CD14-positive monocyte (primary cell): ENCODE measurements at regions not wholly inside any gene's neighbourhood (a gene's known extent, or its start where the extent isn't known, plus 50 kb on each side); places are given as distances from the start of the nearest gene placed in this dataset.

Experiments
- DNase-seq, 3 donors: peaks; one replicate each; pipeline ENCODE4 v3.0.0-alpha.2; 2011 to 2022
- H2AFZ ChIP-seq: 2 replicates; pipeline ENCODE4 v1.6.0; 2012; ENCODE audit warnings: mild to moderate bottlenecking, low read depth, low read length, inconsistent platforms; ENCODE audit not compliant: insufficient read depth, poor library complexity, severe bottlenecking
- H3K27ac ChIP-seq, 2 donors: 1 replicate in 1 of 2; 2 replicates in 1 of 2; pipeline ENCODE4 v1.5.1; 2012 to 2013; ENCODE audit warnings: low read length in 2 of 2, control low read depth in 1 of 2, inconsistent platforms in 1 of 2, low read depth in 1 of 2, mild to moderate bottlenecking in 1 of 2
- H3K27me3 ChIP-seq, 2 donors: one replicate each; pipeline versions ENCODE4 v1.6.0 to v1.6.1; 2011 to 2013; ENCODE audit warnings: low read length in 2 of 2; ENCODE audit not compliant: control insufficient read depth in 2 of 2, insufficient read depth in 2 of 2
- H3K36me3 ChIP-seq, 2 donors: replicated peaks in 1 of 2; 1 replicate in 1 of 2; 2 replicates in 1 of 2; pipeline versions ENCODE4 v1.5.1 to v1.6.1; 2012 to 2013; ENCODE audit warnings: low read length in 2 of 2, control low read depth in 1 of 2, inconsistent platforms in 1 of 2, mild to moderate bottlenecking in 1 of 2; ENCODE audit not compliant: insufficient read depth in 2 of 2, control insufficient read depth in 1 of 2
- H3K4me1 ChIP-seq, 2 donors: 1 replicate in 1 of 2; 2 replicates in 1 of 2; pipeline versions ENCODE4 v1.5.1 to v1.6.1; 2012 to 2013; ENCODE audit warnings: low read length in 2 of 2, control low read depth in 1 of 2, inconsistent platforms in 1 of 2, mild to moderate bottlenecking in 1 of 2, moderate library complexity in 1 of 2; ENCODE audit not compliant: insufficient read depth in 2 of 2, control insufficient read depth in 1 of 2
- H3K4me2 ChIP-seq: replicated peaks from 2 replicates; pipeline ENCODE3; 2012; ENCODE audit warnings: low read length, moderate library complexity, mild to moderate bottlenecking; ENCODE audit not compliant: poor library complexity, severe bottlenecking; ENCODE audit errors: extremely low read depth
- H3K4me3 ChIP-seq, 3 experiments: fragments of 200-600 bp in 1 of 3; sonication (generic) in 1 of 3; replicated peaks in 1 of 3; 1 replicate in 2 of 3; 2 replicates in 1 of 3; pipeline ENCODE4 v1.5.1; 2011 to 2013; ENCODE audit warnings: low read length in 3 of 3, mild to moderate bottlenecking in 3 of 3, control low read depth in 2 of 3, low read depth in 2 of 3, inconsistent platforms in 1 of 3, moderate library complexity in 1 of 3
- H3K79me2 ChIP-seq: 2 replicates; pipeline ENCODE4 v1.6.0; 2012; ENCODE audit warnings: mild to moderate bottlenecking, control low read depth, inconsistent platforms, low read length, moderate library complexity; ENCODE audit not compliant: insufficient read depth
- H3K9ac ChIP-seq: 2 replicates; pipeline ENCODE4 v1.6.0; 2017; ENCODE audit warnings: low read length, mild to moderate bottlenecking; ENCODE audit not compliant: insufficient read depth, poor library complexity, severe bottlenecking
- H3K9me3 ChIP-seq, 2 donors: replicated peaks in 1 of 2; 1 replicate in 1 of 2; 2 replicates in 1 of 2; pipeline versions ENCODE4 v1.5.1 to v1.6.1; 2012 to 2013; ENCODE audit warnings: low read length in 2 of 2, control low read depth in 1 of 2; ENCODE audit not compliant: control insufficient read depth in 1 of 2, insufficient read depth in 1 of 2
- H4K20me1 ChIP-seq: 2 replicates; pipeline ENCODE4 v1.6.0; 2012; ENCODE audit warnings: mild to moderate bottlenecking, low read length, control low read depth, moderate library complexity; ENCODE audit not compliant: insufficient read depth
- H3K27ac Mint-ChIP-seq, 7 donors: one replicate each; pipeline ENCODE4 v1.8.0; 2020; ENCODE audit warnings: mild to moderate bottlenecking in 7 of 7, mixed read lengths in 7 of 7, moderate library complexity in 6 of 7, inconsistent platforms in 2 of 7
- H3K27me3 Mint-ChIP-seq, 3 donors: one replicate each; pipeline ENCODE4 v1.8.0; 2021 to 2022; ENCODE audit warnings: low read depth in 3 of 3, mild to moderate bottlenecking in 3 of 3, mixed read lengths in 3 of 3, moderate library complexity in 3 of 3, inconsistent platforms in 1 of 3
- H3K36me3 Mint-ChIP-seq, 2 donors: one replicate each; pipeline ENCODE4 v1.8.0; 2020; ENCODE audit warnings: mixed read lengths in 2 of 2, inconsistent platforms in 1 of 2, mild to moderate bottlenecking in 1 of 2
- H3K4me1 Mint-ChIP-seq: one replicate; pipeline ENCODE4 v1.8.0; 2020; ENCODE audit warnings: mild to moderate bottlenecking, mixed read lengths
- H3K4me3 Mint-ChIP-seq, 2 donors: one replicate each; pipeline ENCODE4 v1.8.0; 2020; ENCODE audit warnings: mild to moderate bottlenecking in 2 of 2, mixed read lengths in 2 of 2, moderate library complexity in 1 of 2
- H3K9me3 Mint-ChIP-seq, 7 donors: one replicate each; pipeline ENCODE4 v1.8.0; 2020 to 2022; ENCODE audit warnings: mixed read lengths in 7 of 7, mild to moderate bottlenecking in 6 of 7, moderate library complexity in 6 of 7, inconsistent platforms in 2 of 7
- CTCF ChIP-seq: fragments of 200-600 bp; IDR thresholded peaks from one replicate; pipeline ENCODE4 v1.8.0; 2022; ENCODE audit warnings: antibody characterized with exemption, mild to moderate bottlenecking
- WGBS: methylation state at CpG from one replicate; pipeline ENCODE4 v1.1.5; 2013; ENCODE audit warnings: missing lambda C conversion rate; ENCODE audit not compliant: insufficient coverage; 5-methylcytosine and 5-hydroxymethylcytosine counted together
- intact Hi-C, 2 donors: fragments of 100-400 bp; cut with micrococcal nuclease; formaldehyde crosslinking; loops; one replicate each; pipeline versions ENCODE4 v1.15.0 to v1.15.1; 2023

- H3K36me3 Mint-ChIP-seq, result no peaks in the 10 kb centered on the region
- H3K9me3 Mint-ChIP-seq, result peaks cover 0 to 12% (median 9%) of the 10 kb centered on the region in 7 donors
- Histone ChIP-seq H3K4me2 (no peak overlapping the region), H3K27ac (no peak overlapping the region), H4K20me1 (no peaks in the 10 kb centered on the region), H3K27me3 (no peaks in the 10 kb centered on the region), H3K9me3 (no peaks in the 10 kb centered on the region), H3K9ac (no peak overlapping the region), H2AFZ (no peak overlapping the region), H3K36me3 (no peaks in the 10 kb centered on the region), H3K4me3 (no peak overlapping the region), H3K4me1 (no peaks in the 10 kb centered on the region), H3K79me2 (no peaks in the 10 kb centered on the region)
- no CpG with 5 or more reads among the region's 1 CpG for WGBS
- no peak for DNase-seq
- no peaks in the 10 kb centered on the region for H3K4me1 Mint-ChIP-seq
- intact Hi-C loops, result no loop called here
- H3K27me3 Mint-ChIP-seq, result peaks cover 0 to 4% (median 4%) of the 10 kb centered on the region in 3 donors
- no peak overlapping the region for H3K27ac Mint-ChIP-seq
- TF ChIP-seq CTCF, result no peak
- no peak overlapping the region for H3K4me3 Mint-ChIP-seq
Observed at GRCh38 chr10:61547297-61547696, 94.1 kb upstream of the TMEM26 start.

GRCh38 chr10:61545170-61545569 is 92.0 kb upstream of the TMEM26 start:
- WGBS, result no CpG with 5 or more reads among the region's 1 CpG

More at GRCh38 chr10:61545170-61545569, 92.0 kb upstream of the TMEM26 start:
- Histone ChIP-seq H3K4me1 (no peaks in the 10 kb centered on the region), H3K27ac (no peak overlapping the region), H3K9me3 (no peaks in the 10 kb centered on the region), H3K36me3 (no peaks in the 10 kb centered on the region), H3K27me3 (no peaks in the 10 kb centered on the region), H3K4me2 (no peak overlapping the region), H2AFZ (no peak overlapping the region), H4K20me1 (no peaks in the 10 kb centered on the region), H3K79me2 (no peaks in the 10 kb centered on the region), H3K9ac (no peak overlapping the region), H3K4me3 (no peak overlapping the region)
- H3K27ac Mint-ChIP-seq, result no peak overlapping the region
- no peak for TF ChIP-seq CTCF
- intact Hi-C loops, result no loop called here
- no peak for DNase-seq
- no peaks in the 10 kb centered on the region for H3K36me3 Mint-ChIP-seq
- peaks cover 0 to 4% (median 4%) of the 10 kb centered on the region in 3 donors for H3K27me3 Mint-ChIP-seq
- no peak overlapping the region for H3K4me3 Mint-ChIP-seq
- peaks cover 0 to 10% (median 7%) of the 10 kb centered on the region in 7 donors for H3K9me3 Mint-ChIP-seq
- no peaks in the 10 kb centered on the region for H3K4me1 Mint-ChIP-seq
